NCI-H146 (cell line): ENCODE measurements at regions not wholly inside any gene's neighbourhood (a gene's known extent, or its start where the extent isn't known, plus 50 kb on each side); places are given as distances from the start of the nearest gene placed in this dataset.
A peak's percentile ranks its signal among the peaks of the same experiment; 100 is the strongest.
"Not testable (repeated sequence)": the region's sequence is repeated elsewhere in the genome, so short reads cannot be mapped to it uniquely, and the experiment has no call there.

Source experiments
- DNase-seq: peaks from one replicate; lab custom pipeline; 2025; lab: John Stamatoyannopoulos, UW

DNA sequence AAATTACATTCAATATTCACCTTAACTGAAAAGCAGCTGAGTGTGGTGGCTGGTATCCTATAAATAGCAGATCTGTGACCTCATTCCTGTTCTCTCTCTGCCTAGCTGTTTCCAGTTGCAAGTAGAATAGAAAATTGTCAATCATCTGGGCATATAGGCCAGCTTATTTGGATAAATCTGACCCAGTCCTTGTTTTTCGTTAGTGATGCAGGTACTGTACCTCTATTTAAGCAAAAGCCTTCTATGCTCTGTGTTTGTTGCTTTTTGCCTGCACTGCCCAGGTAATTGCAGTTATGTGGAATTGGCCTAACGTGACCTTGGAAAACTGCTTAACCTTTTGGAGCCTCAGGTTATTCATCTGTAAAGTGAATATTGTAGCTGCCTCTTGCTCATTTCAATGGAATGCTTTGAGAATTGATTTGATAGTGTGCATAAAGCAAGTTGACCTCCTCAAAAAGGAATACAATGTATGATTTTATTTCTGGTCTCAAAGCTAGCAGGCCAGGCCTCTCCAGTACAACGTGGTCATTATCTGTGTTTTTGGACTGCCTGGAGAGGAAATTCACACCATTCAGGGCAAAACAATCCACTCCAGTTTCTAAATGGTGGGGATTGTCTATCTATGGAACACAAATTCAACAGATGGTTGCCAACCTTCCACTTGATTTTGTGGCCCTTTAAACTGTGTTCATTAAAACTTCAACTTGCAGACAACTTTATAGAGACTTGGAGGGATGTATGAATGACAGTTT, 508.7 kb upstream of the CITED2 start:
- peak; percentile 29 for DNase-seq

DNA sequence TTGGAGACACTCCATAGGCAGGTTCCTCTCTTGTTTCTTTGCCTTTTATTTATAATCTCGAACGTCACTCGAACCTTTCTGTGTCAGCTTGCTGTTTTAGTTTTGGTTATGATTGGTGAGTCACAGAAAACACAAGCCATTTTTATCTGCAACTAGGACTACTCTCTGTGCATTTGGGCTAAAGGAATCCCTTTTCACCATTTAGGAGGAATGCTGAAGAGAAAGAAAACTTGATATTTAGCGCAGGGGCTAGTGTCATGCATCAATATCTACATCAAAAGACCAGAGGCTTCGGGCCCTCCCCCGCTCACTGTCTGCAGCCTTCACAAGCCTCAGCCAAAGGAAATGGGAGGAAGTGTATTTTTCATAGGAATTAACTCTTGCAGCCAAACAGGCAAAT, 507.8 kb upstream of the CITED2 start:
- DNase-seq: no peak

DNA sequence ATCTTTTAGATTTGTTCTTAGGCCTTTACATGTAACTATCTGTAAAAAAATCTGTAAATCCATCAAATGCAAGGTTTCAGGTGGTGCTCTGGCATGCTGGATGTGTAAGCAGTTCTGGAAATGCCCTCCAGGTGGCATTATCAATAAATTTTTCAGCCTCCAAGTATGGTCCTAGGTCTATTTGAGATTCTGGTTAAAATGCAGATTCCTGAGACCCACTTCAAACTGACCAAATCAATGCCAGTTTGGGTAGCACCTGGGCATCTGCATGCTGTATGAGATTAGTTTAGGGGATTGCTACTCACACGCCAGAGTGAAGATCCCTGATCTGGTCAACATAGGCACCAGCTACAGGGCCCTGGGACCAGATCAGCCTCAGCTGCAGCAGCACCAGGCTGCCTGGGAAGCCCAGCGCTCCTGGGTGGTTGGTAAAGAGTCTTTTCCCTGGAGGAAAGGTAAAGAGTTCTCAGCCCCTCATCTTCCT, 507.3 kb upstream of the CITED2 start:
- peak; percentile 74 for DNase-seq

DNA sequence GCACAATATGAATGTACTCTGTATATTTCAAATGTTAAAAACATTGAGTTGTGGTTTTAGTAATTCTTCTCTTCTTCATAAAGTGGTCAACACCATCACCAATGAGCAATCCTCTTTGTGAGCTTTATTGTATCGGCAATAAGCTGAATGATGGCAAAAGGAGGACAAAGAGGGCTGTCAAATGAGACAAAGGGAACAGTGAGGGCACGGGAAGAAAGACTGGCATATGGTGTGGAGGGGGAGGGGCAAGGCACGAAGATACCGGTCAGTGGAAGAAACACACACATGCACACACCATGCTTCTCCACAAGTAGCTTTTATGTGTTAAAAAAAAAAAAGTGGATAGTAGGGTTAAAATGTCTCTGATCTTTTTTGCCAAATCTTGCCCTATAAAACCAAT, 506.8 kb upstream of the CITED2 start:
- peak; percentile 79 for DNase-seq

DNA sequence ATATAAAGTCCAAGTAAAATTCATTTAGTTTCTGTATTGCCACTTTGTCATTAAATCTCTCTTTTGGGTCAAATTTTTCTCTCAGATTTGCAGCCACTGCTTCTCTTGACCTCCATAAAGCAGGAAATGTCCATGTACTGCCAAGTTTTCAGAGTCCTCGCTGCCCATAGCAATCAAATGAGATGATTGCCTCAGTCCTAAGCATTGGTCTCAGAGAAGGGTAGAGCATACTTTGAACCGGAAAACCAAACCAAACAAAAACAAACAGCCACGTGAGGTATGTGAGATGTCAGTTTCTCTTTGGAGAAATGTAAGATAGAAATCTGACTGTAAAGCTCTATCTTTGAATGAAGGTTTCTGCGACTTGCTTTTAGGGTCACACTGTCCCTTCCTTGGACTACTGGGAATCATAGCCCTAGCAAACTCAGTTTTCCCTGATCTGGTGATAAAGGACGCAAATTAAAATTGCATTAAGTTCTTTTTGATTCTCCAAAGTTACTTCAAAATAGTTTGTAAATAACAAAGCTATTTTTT, 505.4 kb upstream of the CITED2 start:
- no peak for DNase-seq

DNA sequence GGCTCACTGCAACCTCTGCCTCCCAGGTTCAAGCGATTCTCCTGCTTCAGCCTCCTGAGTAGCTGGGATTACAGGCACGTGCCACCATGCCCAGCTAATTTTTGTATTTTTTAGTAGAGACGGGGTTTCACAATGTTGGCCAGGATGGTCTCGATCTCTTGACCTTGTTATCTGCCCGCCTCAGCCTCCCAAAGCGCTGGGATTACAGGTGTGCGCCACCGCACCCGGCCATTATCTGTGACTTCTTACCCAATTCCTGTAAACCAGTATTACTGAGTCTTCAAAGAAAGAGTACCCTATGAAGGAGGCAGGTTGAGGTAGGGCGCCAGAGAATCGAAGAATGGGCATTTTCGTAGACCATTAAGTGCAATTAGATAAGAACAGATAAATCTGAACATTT, 504.8 kb upstream of the CITED2 start:
- not testable (repeated sequence) for DNase-seq

DNA sequence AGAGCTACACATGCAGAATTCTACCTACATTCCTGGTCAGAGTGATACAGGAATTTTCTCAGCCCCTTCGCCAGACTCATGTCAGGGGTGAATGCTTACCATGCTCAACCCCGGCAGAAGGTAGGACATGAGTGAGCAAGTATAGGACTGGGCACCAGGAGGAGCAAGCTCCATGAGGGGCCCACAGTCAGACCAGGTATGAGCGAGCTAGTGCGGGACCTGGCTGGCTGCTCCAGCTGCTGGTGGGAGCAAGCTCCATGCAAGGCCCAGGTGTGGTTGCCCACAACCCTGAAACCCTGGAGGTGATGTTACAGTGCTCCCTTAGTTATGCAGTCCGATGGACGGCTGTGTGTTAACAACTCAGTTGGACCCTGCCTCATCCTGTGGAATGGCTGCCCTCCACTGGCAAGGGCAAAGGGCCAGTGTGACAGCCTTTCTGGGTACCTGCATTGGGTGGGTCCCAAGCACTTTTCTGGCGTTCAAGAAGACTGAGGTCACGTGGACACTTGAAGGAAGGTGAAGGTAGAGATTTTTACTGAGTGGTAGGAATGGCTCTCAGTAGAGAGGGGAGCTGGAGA, 503.5 kb upstream of the CITED2 start:
- no peak for DNase-seq

DNA sequence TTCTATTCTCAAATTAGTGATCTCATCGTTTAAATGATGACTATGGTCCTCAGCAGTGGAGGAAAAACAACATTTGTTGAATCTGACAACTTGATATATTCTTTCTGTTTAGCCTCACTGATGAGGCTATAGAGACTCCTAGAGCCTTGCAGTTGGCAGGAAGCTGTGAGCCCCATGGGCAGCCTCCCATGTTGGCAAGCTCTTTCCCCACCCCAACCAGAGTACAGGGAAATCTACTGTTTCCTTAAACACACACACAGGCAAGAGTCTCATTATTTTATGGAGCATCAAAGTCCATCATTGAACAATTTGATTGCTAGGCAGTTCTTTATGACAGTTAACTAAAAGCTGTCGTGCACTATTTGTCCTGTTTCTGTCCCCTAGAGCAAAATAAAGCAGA, 498.2 kb upstream of the CITED2 start:
- DNase-seq: no peak

DNA sequence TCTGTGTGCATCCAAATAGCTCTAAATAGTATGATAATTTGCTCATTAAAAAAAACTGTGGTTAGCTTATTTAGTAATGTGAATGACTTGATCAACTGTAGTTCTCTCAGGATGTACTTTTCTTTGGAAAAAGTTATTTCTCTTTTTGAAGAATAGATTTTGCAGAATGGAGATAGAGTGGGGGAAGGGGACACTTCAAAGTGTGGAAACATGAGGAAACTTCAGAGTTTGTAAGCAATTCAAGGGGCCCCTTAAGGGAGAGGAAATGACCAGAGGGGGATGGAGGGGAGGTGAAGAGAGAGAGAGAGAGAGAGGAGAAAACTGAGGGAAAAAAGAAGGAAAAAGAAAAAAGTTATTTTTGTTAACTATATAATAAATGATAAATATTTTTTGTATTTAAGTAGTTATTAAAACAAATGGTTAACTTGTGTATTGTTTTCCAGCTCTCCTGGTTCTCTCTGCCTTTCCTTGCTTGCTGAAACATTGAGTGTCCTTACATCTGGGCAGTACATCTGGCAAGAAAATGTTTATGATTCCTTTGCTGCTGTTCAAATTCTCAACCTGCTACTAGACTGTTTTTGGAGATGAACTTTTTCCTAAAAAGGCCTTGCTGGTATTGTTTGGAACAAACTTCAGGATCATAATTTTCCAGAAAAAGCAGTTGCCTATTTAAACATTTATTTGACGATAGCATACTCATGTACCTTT, 497.5 kb upstream of the CITED2 start:
- DNase-seq: no peak

DNA sequence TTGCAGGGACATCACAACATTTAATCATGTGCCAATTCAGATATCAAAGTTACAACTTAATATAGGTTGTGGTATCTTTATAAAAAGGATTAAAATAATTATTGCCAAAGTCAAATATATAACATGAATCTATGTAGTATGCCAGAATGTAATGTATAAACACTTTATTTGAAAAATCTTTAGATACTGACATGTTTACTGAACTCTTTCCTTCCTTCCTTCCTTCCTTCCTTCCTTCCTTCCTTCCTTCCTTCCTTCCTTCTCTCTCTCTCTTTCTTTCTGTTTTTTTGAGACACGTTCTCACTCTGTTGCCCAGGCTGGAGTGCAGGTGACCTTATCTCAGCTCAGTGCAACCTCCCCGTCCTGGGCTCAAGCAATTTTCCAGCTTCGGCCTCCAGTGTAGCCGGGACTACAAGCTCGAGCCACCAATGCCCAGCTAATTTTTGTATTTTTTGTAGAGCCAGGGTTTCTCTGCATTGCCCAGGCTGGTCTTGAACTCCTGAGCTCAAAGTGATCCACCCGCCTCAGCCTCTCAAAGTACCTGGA, 496.8 kb upstream of the CITED2 start:
- DNase-seq: no peak

DNA sequence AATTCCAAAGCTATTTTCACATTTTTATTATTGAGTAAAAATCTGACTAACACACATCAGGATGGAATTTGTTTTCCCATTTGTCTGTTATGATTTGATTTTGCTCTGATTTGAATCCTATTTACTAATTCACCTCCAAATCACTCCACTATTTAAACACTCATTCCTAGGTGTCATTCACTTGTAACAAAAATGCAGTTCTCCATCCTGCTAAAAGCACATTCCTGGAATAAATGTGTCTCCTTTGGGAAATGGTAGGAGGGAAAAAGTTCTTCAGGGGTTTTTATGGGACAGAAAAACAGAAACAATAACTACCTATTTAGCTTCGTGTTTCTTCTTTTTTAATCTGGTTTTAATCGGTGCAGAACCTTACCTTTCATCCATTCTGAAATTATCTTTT, 494.1 kb upstream of the CITED2 start:
- DNase-seq: no peak

DNA sequence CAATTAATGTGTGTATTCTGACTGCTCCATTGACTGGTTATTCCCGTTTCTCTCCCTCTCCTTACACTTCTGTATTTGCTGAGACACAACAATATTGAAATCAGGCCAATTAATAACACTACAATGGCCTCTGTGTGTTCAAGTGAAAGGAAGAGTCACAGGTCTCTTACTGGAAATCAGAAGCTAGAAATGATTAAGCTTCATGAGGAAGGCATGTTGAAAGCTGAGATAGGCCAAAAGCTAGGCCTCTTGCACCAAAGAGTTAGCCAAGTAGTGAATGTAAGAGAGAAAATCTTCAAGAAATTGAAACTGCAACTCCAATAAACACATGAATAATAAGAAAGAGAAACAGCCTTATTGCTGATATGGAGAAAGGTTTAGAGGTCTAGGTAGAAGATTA, 489.5 kb upstream of the CITED2 start:
- no peak for DNase-seq

DNA sequence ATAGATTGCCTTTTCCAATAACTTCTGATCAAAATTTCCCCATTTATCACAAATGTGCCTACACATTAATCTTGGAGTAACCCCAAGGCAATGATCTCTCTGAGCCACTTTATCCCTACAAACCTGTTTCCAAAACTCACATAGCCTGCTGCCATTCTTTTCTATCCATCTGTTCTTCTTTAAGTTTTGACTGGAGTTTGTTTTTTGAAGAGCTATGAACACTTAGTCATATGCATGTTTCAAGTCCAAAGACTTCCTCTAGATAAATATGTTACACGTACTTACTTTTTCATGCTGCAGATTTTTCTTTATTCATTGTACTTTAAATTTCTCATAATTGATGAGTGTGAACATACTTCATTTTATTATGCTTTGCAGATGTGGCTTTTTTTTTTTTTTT, 488.9 kb upstream of the CITED2 start:
- no peak for DNase-seq

DNA sequence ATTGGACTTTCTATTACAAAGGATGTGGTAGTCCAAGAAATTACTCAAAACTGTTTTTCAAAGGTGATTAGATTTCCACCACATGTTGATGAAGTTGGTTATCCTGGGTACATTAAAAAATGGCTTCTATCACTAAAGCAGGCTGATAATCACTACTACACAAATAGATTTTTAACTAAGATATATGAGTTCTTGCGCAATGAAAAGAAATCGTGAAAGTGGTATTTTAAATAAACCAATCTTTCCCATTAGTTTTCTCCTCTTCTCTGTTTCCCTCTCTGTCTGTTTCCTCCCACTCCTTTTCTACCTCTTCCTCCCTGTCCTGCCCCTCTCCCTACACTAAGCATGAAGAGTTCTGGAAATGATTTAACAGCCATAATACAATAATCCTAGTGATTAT, 487.9 kb upstream of the CITED2 start:
- DNase-seq: no peak

DNA sequence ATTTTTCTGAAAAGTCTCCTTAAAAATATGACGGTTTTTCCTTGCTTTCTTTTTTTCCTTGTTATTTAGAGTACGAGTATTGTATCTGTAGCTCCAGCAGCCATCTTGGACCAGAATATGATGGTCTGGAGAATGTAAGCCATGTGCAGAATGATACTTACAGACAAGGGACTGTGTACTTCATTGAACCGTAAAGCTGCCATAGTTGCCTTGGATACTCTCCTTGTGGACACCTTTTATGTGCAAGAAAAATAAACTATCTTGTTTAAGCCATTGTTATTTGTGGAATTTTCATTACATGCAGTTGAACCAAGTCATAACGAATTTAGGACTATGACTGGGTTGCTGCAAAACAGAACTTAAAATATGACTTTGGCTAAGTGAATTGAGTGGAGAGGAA, 485.8 kb upstream of the CITED2 start:
- DNase-seq: no peak

DNA sequence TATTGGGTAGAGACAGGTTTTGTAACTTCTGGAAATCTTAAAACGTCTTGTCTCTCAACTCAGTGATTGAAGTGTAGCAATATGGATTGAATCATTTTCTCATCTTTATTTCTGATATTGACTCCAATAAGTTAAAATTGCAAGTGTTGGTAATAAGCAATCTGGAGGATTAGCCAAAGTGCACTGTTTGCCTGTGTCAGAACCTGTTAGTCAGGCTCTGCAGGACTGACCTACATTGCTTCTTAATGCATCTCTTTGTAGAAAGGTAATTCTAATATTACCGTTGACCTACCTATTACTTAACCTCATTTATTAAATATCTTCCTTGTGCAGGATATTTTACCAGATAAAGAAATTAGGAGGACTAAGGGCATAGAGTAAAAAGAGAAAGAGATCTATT, 484.0 kb upstream of the CITED2 start:
- DNase-seq: no peak

DNA sequence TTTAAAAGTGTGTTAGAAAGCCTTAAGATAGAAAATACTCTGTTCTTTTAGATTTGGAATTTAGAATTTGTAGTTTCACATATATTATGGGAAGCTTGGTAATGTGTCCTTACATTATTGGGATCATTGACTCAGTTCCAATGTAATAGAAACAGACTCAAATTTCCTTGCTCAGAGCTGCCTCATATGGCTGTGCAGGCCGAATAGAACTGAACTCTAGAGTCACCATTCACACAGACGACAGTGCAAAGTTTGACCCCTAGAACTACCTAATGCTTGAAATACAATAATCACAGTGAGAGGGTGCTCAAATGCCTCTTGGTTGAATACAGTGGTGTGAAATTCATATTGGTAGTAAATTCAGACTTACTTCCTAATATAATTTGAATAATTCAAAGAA, 482.7 kb upstream of the CITED2 start:
- no peak for DNase-seq

DNA sequence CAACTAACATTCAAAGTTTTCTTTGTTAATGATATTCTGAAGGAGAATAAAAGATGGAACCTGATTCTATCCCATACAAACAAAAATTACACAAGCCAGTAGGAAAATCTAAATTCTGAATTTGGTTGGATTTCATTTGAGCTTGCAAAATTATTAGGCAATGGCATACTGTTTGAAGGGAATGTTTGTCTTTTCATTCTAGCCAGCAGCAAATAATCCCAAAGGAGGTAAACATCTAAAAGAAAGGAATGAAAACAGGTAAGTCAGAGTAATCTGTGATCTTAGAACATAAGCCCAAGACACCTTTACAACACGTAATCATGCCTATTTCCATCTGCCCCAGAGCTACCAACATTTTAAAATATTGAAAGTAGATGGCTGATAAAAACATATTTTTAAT, 482.1 kb upstream of the CITED2 start:
- DNase-seq: no peak

DNA sequence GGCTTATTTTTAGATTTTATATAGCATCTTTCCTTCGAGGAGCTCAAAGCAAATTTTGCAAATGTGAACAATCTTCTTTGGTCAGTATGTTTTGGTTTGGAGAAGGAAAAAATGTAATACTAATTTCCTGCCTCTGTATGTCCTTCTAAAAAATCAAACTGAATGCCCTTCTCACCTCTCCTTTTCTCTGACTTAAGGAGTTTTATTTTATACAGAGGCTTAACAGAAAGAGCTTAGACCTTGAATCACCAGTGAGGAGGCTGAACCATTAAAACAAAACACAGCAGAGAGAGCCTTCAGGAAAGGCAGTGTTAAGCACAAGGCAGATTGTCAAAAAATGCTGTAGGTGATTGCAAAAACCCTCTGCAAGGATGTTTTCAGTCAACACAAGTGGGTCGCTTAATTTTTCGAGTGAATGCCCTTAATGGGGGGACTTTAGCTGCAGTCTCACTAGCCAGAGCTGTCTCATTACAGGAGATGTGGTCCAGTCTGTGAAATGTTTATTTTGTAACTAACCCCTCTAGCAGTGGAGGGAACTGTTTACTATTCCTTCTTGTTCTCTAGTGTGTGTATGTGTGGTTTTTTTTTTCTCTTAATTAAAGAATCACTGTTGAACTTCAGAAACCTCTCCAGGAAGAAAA, 481.3 kb upstream of the CITED2 start:
- DNase-seq: peak; percentile 77

DNA sequence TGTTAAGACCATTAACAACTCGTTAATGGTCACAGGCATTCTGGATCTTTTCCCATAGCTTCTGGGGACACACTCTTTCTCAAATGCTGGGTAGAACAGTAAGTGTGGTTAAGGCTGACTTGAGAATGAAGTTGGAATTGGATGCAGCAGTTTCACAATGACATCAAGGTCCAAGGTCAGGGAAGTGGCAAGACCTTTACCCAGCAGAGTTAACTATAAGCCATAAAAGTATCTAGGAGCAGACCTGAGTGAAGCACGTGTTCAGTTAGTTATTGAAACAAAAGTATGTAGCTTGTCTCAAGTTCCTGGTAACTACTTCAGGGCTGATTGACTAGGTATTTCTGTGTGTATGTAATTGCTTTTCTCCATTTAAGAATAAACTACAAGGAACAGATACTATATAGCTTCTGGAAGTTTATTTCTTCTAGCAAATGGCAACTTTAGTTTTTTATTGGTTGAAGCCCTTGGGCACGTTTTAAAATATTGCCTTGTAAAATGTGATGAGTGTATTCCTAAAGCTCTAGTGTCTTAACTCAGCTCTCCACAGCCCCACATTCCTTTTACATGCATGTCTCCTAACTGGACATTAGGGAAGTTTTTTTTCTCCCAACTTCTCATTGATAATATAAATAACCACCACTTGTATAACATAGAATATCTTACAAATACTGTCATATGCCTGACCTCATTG, 479.0 kb upstream of the CITED2 start:
- no peak for DNase-seq

DNA sequence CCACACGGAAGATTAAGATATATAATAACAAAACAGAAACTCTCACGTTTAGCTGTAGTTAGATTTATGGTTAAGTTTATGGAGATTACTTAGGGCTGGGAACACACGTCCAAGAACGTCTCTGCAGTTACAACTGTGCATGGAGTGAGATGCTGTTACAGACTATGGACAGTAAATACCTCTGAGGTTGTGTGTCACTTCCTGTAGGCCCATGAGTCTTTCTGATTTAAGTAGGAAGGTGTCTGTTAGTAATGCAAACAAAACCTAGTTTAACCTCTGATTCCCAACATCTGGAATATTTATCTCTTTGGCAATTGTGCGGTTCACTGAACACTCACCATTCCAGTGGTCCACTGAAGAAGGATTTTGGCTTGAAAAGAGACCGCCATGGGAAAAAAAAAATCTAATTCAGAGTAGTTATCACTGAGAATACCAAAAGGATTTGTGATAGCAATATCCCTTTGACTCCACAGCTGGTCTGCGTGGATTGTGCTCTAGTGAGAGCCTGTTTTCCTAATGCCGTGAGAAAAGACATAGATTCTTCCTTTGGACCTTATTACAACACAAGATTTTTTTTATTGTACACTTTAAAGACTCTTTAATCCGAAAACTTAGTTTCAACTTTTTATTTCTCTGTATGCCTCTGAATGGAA, 478.2 kb upstream of the CITED2 start:
- DNase-seq: no peak
